HEK293 (cell line): ENCODE measurements at regions not wholly inside any gene's neighbourhood (a gene's known extent, or its start where the extent isn't known, plus 50 kb on each side); places are given as distances from the start of the nearest gene placed in this dataset.

ENCODE experiments used
- CTCF ChIA-PET: fragments of 350-600 bp; formaldehyde crosslinking; extraction: SDS; loops from one replicate; lab custom pipeline; 2021; ENCODE audit warnings: antibody characterized with exemption; lab: Yijun Ruan, JAX
- POLR2A ChIA-PET: fragments of 300-600 bp; formaldehyde crosslinking; extraction: SDS; loops from one replicate; lab custom pipeline; 2020; ENCODE audit warnings: antibody characterized with exemption, inconsistent platforms; lab: Yijun Ruan, JAX
- H3K27ac ChIP-seq: fragments of 200-500 bp; sonication (Bioruptor generic); 2 replicates; pipeline ENCODE4 v1.5.1; 2014; ENCODE audit warnings: low read depth, low read length, control low read depth, inconsistent platforms; ENCODE audit errors: extremely low read depth
- H3K36me3 ChIP-seq, 2 experiments: fragments of 200-500 bp in 1 of 2; sonication (Bioruptor generic) in 1 of 2; 1 replicate in 1 of 2; 2 replicates in 1 of 2; pipeline ENCODE4 v1.5.1; 2014 to 2017; ENCODE audit warnings: inconsistent platforms in 2 of 2, low read length in 2 of 2; ENCODE audit not compliant: control insufficient read depth in 2 of 2, insufficient read depth in 1 of 2
- H3K4me1 ChIP-seq: fragments of 200-500 bp; sonication (Bioruptor generic); 2 replicates; pipeline ENCODE4 v1.5.1; 2014; ENCODE audit warnings: mild to moderate bottlenecking, low read length, inconsistent platforms; ENCODE audit not compliant: control insufficient read depth, insufficient read depth
- H3K4me3 ChIP-seq: 2 replicates; pipeline ENCODE4 v1.5.1; 2011; ENCODE audit warnings: low read depth, mild to moderate bottlenecking, control low read depth, low read length, moderate library complexity
- H3K9me3 ChIP-seq: fragments of 200-500 bp; sonication (Bioruptor generic); 2 replicates; pipeline ENCODE4 v1.5.1; 2014; ENCODE audit warnings: low read depth, low read length, inconsistent platforms; ENCODE audit not compliant: control insufficient read depth, insufficient read depth
- HOXC10 ChIP-seq: sonication (generic); formaldehyde crosslinking; IDR thresholded peaks from 2 replicates; pipeline ENCODE4 v1.8.1; 2023; ENCODE audit warnings: mild to moderate bottlenecking, missing genetic modification reagents
- IKZF3 ChIP-seq: fragments of 450-650 bp; IDR thresholded peaks from 2 replicates; pipeline ENCODE4 v1.5.0; 2018; ENCODE audit warnings: missing biosample characterization, mild to moderate bottlenecking, missing genetic modification characterization, moderate library complexity
- MEIS1 ChIP-seq: sonication (generic); formaldehyde crosslinking; IDR thresholded peaks from 2 replicates; pipeline ENCODE4 v1.8.1; 2022; ENCODE audit warnings: missing genetic modification reagents, mild to moderate bottlenecking, borderline replicate concordance
- MYNN ChIP-seq: fragments of 450-650 bp; formaldehyde crosslinking; IDR thresholded peaks from 2 replicates; pipeline ENCODE4 v1.5.1; 2016; ENCODE audit warnings: missing biosample characterization, missing genetic modification characterization, borderline replicate concordance
- MZF1 ChIP-seq: fragments of 450-650 bp; formaldehyde crosslinking; IDR thresholded peaks from 2 replicates; pipeline ENCODE4 v1.5.1; 2017; ENCODE audit warnings: missing biosample characterization, missing genetic modification characterization, borderline replicate concordance
- SALL2 ChIP-seq: fragments of 450-650 bp; formaldehyde crosslinking; IDR thresholded peaks from 2 replicates; pipeline ENCODE4 v1.5.0; 2017; ENCODE audit warnings: missing biosample characterization, mild to moderate bottlenecking, missing genetic modification characterization, borderline replicate concordance
- ZFP69B ChIP-seq: fragments of 450-650 bp; formaldehyde crosslinking; IDR thresholded peaks from 2 replicates; pipeline ENCODE4 v1.5.1; 2016; ENCODE audit warnings: missing biosample characterization, missing genetic modification characterization
- ZIC2 ChIP-seq: fragments of 450-650 bp; formaldehyde crosslinking; IDR thresholded peaks from 2 replicates; pipeline ENCODE4 v1.5.1; 2016; ENCODE audit warnings: missing biosample characterization, missing genetic modification characterization
- ZNF114 ChIP-seq: fragments of 450-650 bp; formaldehyde crosslinking; IDR thresholded peaks from 2 replicates; pipeline ENCODE4 v1.5.0; 2017; ENCODE audit warnings: missing biosample characterization, missing genetic modification characterization
- ZNF214 ChIP-seq: fragments of 450-650 bp; formaldehyde crosslinking; IDR thresholded peaks from 2 replicates; pipeline ENCODE4 v1.5.1; 2017; ENCODE audit warnings: missing biosample characterization, mild to moderate bottlenecking, missing genetic modification characterization, borderline replicate concordance
- ZNF221 ChIP-seq: fragments of 450-650 bp; formaldehyde crosslinking; IDR thresholded peaks from 2 replicates; pipeline ENCODE4 v1.5.1; 2017; ENCODE audit warnings: missing biosample characterization, missing genetic modification characterization, borderline replicate concordance
- ZNF350 ChIP-seq: fragments of 450-650 bp; formaldehyde crosslinking; IDR thresholded peaks from 2 replicates; pipeline ENCODE4 v1.5.0; 2017; ENCODE audit warnings: missing biosample characterization, mild to moderate bottlenecking, missing genetic modification characterization
- ZNF366 ChIP-seq: fragments of 450-650 bp; formaldehyde crosslinking; conservative IDR thresholded peaks from 2 replicates; pipeline ENCODE4 v1.5.1; 2016; ENCODE audit warnings: missing biosample characterization, missing genetic modification characterization
- ZNF394 ChIP-seq: fragments of 450-650 bp; formaldehyde crosslinking; IDR thresholded peaks from 2 replicates; pipeline ENCODE4 v1.5.1; 2016; ENCODE audit warnings: missing biosample characterization, missing genetic modification characterization, mild to moderate bottlenecking, moderate library complexity, borderline replicate concordance
- ZNF404 ChIP-seq: fragments of 450-650 bp; formaldehyde crosslinking; IDR thresholded peaks from 2 replicates; pipeline ENCODE4 v1.5.1; 2017; ENCODE audit warnings: missing biosample characterization, missing genetic modification characterization
- ZNF416 ChIP-seq: fragments of 450-650 bp; formaldehyde crosslinking; IDR thresholded peaks from 2 replicates; pipeline ENCODE4 v1.5.1; 2016; ENCODE audit warnings: missing biosample characterization, missing genetic modification characterization
- ZNF473 ChIP-seq: fragments of 450-650 bp; formaldehyde crosslinking; IDR thresholded peaks from 2 replicates; pipeline ENCODE4 v1.5.1; 2017; ENCODE audit warnings: missing biosample characterization, missing genetic modification characterization
- ZNF501 ChIP-seq: fragments of 450-650 bp; formaldehyde crosslinking; IDR thresholded peaks from 2 replicates; pipeline ENCODE4 v1.5.1; 2016; ENCODE audit warnings: missing biosample characterization, missing genetic modification characterization
- ZNF571 ChIP-seq: fragments of 450-650 bp; formaldehyde crosslinking; IDR thresholded peaks from 2 replicates; pipeline ENCODE4 v1.5.0; 2017; ENCODE audit warnings: missing biosample characterization, missing genetic modification characterization
- ZNF677 ChIP-seq: fragments of 450-650 bp; IDR thresholded peaks from 2 replicates; pipeline ENCODE4 v1.5.0; 2018; ENCODE audit warnings: missing biosample characterization, mild to moderate bottlenecking, missing genetic modification characterization, moderate library complexity
- ZNF707 ChIP-seq: fragments of 450-650 bp; formaldehyde crosslinking; IDR thresholded peaks from 2 replicates; pipeline ENCODE4 v1.5.1; 2016; ENCODE audit warnings: missing biosample characterization, missing genetic modification characterization
- ZNF843 ChIP-seq: fragments of 450-650 bp; formaldehyde crosslinking; IDR thresholded peaks from 2 replicates; pipeline ENCODE4 v1.5.1; 2016; ENCODE audit warnings: missing biosample characterization, missing genetic modification characterization
- ZXDB ChIP-seq: fragments of 450-650 bp; formaldehyde crosslinking; IDR thresholded peaks from 2 replicates; pipeline ENCODE4 v1.5.1; 2016; ENCODE audit warnings: missing biosample characterization, missing genetic modification characterization
- TF ChIP-seq, protein P1 (sequence below): fragments of 450-650 bp; formaldehyde crosslinking; IDR thresholded peaks from 2 replicates; pipeline ENCODE4 v1.5.1; 2016; ENCODE audit warnings: missing biosample characterization, missing genetic modification characterization
- TF ChIP-seq, protein P2 (sequence below): fragments of 450-650 bp; formaldehyde crosslinking; optimal IDR thresholded peaks from 2 replicates; pipeline ENCODE3; 2016; ENCODE audit warnings: missing biosample characterization, mild to moderate bottlenecking, missing genetic modification characterization
- TF ChIP-seq, protein P3 (sequence below): fragments of 450-650 bp; formaldehyde crosslinking; IDR thresholded peaks from 2 replicates; pipeline ENCODE4 v1.5.1; 2016; ENCODE audit warnings: missing biosample characterization, missing genetic modification characterization
- TF ChIP-seq, protein P4 (sequence below): sonication (generic); formaldehyde crosslinking; IDR thresholded peaks from 2 replicates; pipeline ENCODE4 v1.8.1; 2022; ENCODE audit warnings: mild to moderate bottlenecking, moderate library complexity, missing genetic modification reagents
- TF ChIP-seq, protein P5 (sequence below): fragments of 450-650 bp; formaldehyde crosslinking; IDR thresholded peaks from 2 replicates; pipeline ENCODE4 v1.5.1; 2016; ENCODE audit warnings: missing biosample characterization, missing genetic modification characterization, low read depth
- TF ChIP-seq, protein P6 (sequence below): fragments of 450-650 bp; formaldehyde crosslinking; IDR thresholded peaks from 2 replicates; pipeline ENCODE4 v1.5.1; 2016; ENCODE audit warnings: missing biosample characterization, missing genetic modification characterization, borderline replicate concordance

DNA sequence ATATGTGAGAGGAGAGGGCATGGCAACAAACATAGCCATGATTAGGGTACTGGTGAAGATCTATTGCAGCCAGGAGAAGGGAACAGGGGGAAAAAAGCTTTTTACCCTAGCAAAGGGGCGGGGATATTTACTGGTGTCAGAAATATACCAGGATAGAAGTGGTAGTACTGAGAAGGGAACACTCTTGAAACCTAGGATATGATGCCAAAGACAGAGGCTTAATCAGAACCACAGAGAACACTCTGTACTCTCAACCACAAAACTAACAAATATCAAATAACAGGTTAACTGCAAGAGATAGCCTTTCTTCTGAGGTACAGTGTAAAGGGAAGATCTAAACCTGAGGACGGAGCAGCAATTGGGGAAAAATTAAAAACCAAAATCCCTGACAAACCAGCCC is 112.2 kb downstream of the KIF2B start:
- POLR2A ChIA-PET = no interaction called here
- Histone ChIP-seq H3K27ac (no peak overlapping the region), H3K36me3 (no peaks in the 10 kb centered on the region), H3K9me3 (no peaks in the 10 kb centered on the region), H3K4me3 (no peak overlapping the region), H3K4me1 (no peaks in the 10 kb centered on the region)
- TF ChIP-seq SALL2 (tag by site-specific recombination) (no peak), ZNF473 (tag by site-specific recombination) (no peak), MEIS1 (no peak), ZNF404 (tag by site-specific recombination) (no peak), ZNF214 (no peak), MZF1 (tag by site-specific recombination) (no peak), IKZF3 (no peak), MYNN (tag by site-specific recombination) (no peak), ZNF394 (tag by site-specific recombination) (no peak), ZNF221 (tag by site-specific recombination) (no peak), ZNF350 (tag by site-specific recombination) (no peak)
- TF ChIP-seq, protein P1, sequence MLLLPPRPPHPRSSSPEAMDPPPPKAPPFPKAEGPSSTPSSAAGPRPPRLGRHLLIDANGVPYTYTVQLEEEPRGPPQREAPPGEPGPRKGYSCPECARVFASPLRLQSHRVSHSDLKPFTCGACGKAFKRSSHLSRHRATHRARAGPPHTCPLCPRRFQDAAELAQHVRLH (tag by site-specific recombination) = no peak
- TF ChIP-seq, protein P2, sequence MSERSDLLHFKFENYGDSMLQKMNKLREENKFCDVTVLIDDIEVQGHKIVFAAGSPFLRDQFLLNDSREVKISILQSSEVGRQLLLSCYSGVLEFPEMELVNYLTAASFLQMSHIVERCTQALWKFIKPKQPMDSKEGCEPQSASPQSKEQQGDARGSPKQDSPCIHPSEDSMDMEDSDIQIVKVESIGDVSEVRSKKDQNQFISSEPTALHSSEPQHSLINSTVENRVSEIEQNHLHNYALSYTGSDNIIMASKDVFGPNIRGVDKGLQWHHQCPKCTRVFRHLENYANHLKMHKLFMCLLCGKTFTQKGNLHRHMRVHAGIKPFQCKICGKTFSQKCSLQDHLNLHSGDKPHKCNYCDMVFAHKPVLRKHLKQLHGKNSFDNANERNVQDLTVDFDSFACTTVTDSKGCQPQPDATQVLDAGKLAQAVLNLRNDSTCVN (tag by site-specific recombination) = no peak
- TF ChIP-seq, protein P3, sequence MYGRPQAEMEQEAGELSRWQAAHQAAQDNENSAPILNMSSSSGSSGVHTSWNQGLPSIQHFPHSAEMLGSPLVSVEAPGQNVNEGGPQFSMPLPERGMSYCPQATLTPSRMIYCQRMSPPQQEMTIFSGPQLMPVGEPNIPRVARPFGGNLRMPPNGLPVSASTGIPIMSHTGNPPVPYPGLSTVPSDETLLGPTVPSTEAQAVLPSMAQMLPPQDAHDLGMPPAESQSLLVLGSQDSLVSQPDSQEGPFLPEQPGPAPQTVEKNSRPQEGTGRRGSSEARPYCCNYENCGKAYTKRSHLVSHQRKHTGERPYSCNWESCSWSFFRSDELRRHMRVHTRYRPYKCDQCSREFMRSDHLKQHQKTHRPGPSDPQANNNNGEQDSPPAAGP = no peak
- TF ChIP-seq, protein P4, sequence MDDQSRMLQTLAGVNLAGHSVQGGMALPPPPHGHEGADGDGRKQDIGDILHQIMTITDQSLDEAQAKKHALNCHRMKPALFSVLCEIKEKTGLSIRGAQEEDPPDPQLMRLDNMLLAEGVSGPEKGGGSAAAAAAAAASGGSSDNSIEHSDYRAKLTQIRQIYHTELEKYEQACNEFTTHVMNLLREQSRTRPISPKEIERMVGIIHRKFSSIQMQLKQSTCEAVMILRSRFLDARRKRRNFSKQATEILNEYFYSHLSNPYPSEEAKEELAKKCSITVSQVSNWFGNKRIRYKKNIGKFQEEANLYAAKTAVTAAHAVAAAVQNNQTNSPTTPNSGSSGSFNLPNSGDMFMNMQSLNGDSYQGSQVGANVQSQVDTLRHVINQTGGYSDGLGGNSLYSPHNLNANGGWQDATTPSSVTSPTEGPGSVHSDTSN (CRISPR knock-in tag) = no peak
- CTCF ChIA-PET = no interaction called here

DNA sequence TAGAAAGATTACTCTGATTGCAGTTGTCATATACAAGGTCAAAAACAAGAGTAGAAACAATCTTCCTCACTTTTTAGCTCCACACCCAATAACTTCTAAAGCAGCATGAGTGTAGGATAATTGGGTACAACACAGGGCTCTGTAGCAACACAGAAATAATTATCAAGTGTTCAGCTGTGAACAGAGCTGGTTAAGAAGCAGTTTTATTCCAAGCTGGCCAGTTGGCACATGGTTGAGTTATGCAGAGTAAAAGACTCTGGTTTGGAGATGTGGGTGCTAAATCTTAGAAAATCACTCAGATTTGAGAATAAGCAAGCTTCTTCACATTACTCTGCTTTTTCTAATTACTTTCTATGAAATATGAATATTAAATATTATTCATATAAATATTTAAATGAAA is 118.5 kb downstream of the KIF2B start:
- no peak overlapping the region for H3K27ac ChIP-seq
- no peak for TF ChIP-seq ZNF366 (tag by site-specific recombination)
- no peak for TF ChIP-seq ZNF416 (tag by site-specific recombination)
- no peak for TF ChIP-seq ZNF677 (tag by site-specific recombination)
- no peak for TF ChIP-seq ZXDB (tag by site-specific recombination)
- no peak for TF ChIP-seq ZNF501 (tag by site-specific recombination)
- TF ChIP-seq, protein P5, sequence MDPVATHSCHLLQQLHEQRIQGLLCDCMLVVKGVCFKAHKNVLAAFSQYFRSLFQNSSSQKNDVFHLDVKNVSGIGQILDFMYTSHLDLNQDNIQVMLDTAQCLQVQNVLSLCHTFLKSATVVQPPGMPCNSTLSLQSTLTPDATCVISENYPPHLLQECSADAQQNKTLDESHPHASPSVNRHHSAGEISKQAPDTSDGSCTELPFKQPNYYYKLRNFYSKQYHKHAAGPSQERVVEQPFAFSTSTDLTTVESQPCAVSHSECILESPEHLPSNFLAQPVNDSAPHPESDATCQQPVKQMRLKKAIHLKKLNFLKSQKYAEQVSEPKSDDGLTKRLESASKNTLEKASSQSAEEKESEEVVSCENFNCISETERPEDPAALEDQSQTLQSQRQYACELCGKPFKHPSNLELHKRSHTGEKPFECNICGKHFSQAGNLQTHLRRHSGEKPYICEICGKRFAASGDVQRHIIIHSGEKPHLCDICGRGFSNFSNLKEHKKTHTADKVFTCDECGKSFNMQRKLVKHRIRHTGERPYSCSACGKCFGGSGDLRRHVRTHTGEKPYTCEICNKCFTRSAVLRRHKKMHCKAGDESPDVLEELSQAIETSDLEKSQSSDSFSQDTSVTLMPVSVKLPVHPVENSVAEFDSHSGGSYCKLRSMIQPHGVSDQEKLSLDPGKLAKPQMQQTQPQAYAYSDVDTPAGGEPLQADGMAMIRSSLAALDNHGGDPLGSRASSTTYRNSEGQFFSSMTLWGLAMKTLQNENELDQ (tag by site-specific recombination) = no peak
- no peak for TF ChIP-seq ZFP69B
- no peak for TF ChIP-seq ZIC2 (tag by site-specific recombination)
- TF ChIP-seq, protein P6, sequence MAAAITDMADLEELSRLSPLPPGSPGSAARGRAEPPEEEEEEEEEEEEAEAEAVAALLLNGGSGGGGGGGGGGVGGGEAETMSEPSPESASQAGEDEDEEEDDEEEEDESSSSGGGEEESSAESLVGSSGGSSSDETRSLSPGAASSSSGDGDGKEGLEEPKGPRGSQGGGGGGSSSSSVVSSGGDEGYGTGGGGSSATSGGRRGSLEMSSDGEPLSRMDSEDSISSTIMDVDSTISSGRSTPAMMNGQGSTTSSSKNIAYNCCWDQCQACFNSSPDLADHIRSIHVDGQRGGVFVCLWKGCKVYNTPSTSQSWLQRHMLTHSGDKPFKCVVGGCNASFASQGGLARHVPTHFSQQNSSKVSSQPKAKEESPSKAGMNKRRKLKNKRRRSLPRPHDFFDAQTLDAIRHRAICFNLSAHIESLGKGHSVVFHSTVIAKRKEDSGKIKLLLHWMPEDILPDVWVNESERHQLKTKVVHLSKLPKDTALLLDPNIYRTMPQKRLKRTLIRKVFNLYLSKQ (tag by site-specific recombination) = no peak
- no peak for TF ChIP-seq HOXC10 (CRISPR knock-in tag)
- no peak for TF ChIP-seq ZNF843
- no peak for TF ChIP-seq ZNF707 (tag by site-specific recombination)
- TF ChIP-seq ZNF114 = no peak
- TF ChIP-seq ZNF571 (tag by site-specific recombination) = no peak

More for the DNA sequence above, 118.5 kb downstream of the KIF2B start:
- Histone ChIP-seq H3K4me3 (no peak overlapping the region), H3K9me3 (no peaks in the 10 kb centered on the region), H3K36me3 (no peaks in the 10 kb centered on the region), H3K4me1 (no peaks in the 10 kb centered on the region)
- ChIA-PET CTCF (no interaction called here), POLR2A (no interaction called here)
